ENCODE measurements at regions not wholly inside any gene's neighbourhood (a gene's known extent, or its start where the extent isn't known, plus 50 kb on each side); places are given as distances from the start of the nearest gene placed in this dataset.

DNA sequence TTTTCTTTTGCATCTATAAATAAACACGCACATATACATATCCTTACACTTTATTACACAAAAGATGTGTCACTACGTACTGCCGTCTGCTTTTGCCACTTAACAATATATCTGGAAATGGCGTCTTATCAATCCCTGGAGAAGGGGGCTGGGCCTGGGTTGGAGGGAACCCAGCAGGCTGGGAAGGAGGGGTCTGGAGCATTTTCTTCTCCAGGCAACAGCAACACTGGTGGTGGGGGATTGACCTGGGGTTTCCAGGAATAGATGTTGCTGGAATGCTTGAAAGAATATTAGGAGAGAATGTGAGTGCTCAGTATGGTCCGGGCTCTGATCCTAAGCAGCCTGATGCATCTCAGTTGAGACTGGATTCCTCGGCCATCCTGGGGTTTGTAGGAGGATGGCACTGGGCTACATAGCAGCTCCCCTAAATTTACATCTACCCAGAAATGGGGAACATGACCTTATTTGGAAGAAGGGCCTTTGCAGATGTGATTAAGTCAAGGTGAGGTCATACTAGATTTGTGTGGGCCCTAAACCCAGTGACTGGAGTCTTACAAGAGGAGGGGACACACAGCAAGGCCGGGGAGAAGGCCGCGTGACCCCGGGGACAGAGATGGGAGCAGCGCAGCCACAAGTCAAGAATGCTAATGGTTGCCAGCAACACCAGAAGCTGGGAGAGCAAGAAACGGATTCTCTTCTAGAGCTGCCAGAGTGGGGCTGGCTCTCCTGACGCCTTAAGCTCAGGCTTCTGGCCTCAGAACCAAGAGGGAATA lies 98.6 kb downstream of the SIK1 start:
- Histone ChIP-seq H3K4me3 (ENCODE audit: low read length) (no peak overlapping the region), H3K27me3 (ENCODE audit: control insufficient read depth, insufficient read depth, low read length) (peaks cover 5% of the 10 kb centered on the region), H3K9ac (ENCODE audit: low read length) (no peak overlapping the region), H3K9me3 (ENCODE audit: control insufficient read depth, low read length) (no peaks in the 10 kb centered on the region), H3K4me1 (ENCODE audit: control insufficient read depth, insufficient read depth, low read length) (peaks cover 9% of the 10 kb centered on the region), H3K36me3 (ENCODE audit: control insufficient read depth, insufficient read depth, low read length) (no peaks in the 10 kb centered on the region)

DNA sequence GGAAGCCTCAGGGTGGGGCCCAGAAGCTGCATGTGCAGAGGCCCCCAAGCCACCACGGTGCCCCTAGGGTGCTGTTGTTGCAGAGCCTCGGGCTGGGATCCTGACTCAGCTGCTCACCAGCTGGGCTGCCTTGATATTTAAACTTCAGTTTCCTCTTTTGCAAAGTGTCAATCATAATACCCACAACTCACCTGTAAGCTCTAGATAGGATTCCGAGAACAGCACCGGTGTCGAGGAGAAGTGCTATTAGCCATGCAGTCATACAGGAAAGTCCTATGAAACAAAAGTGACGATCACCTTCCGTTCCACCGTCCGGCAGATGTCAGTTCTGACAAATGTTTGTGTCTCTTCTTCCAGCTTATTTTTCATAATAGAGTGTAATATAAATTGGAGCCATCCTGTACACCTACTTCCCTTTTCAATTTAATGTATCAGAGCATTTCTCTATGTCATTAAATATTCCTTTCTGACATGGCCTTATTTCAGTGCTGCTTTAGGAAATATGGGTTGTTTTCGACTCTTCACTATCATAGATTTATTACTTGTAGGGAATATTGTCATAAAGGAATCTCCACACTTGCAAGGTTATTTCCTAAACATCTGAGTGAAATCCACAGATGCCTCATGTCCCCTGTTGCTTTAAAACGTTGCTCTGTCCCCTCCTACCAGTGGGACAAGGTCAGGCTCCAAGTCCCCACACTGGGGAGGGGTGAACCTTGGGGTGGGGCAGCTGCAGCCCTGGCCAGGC lies 100.8 kb downstream of the SIK1 start:
- H3K9ac ChIP-seq (ENCODE audit: low read length), result no peak overlapping the region
- H3K4me1 ChIP-seq (ENCODE audit: control insufficient read depth, insufficient read depth, low read length), result no peaks in the 10 kb centered on the region
- no peak overlapping the region for H3K4me3 ChIP-seq (ENCODE audit: low read length)
- H3K27me3 ChIP-seq (ENCODE audit: control insufficient read depth, insufficient read depth, low read length), result no peaks in the 10 kb centered on the region
- no peaks in the 10 kb centered on the region for H3K36me3 ChIP-seq (ENCODE audit: control insufficient read depth, insufficient read depth, low read length)
- no peaks in the 10 kb centered on the region for H3K9me3 ChIP-seq (ENCODE audit: control insufficient read depth, low read length)

DNA sequence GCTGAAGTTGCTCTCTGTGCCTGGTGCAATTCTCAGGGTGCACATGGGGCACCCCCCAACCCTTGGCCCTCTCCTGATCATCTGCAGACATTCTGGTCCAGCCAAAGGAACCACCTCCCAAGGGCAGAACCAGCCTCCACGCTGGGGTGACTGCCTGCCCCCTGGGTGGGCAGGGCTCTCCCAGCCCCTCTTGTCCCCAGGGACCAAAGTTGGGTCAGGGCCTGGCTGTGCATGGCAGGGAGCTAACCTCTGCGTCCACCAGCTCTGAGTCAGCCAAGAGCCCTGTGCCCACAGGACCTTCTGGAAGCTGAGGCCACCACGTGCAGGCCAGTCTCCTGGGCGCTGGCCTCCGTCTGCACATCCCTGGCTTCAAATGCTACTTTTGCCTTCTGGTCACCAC lies 101.9 kb downstream of the SIK1 start:
- H3K4me3 ChIP-seq (ENCODE audit: low read length), result no peak overlapping the region
- H3K4me1 ChIP-seq (ENCODE audit: control insufficient read depth, insufficient read depth, low read length), result no peaks in the 10 kb centered on the region
- H3K36me3 ChIP-seq (ENCODE audit: control insufficient read depth, insufficient read depth, low read length), result no peaks in the 10 kb centered on the region
- H3K27me3 ChIP-seq (ENCODE audit: control insufficient read depth, insufficient read depth, low read length), result no peaks in the 10 kb centered on the region
- no peaks in the 10 kb centered on the region for H3K9me3 ChIP-seq (ENCODE audit: control insufficient read depth, low read length)
- no peak overlapping the region for H3K9ac ChIP-seq (ENCODE audit: low read length)

DNA sequence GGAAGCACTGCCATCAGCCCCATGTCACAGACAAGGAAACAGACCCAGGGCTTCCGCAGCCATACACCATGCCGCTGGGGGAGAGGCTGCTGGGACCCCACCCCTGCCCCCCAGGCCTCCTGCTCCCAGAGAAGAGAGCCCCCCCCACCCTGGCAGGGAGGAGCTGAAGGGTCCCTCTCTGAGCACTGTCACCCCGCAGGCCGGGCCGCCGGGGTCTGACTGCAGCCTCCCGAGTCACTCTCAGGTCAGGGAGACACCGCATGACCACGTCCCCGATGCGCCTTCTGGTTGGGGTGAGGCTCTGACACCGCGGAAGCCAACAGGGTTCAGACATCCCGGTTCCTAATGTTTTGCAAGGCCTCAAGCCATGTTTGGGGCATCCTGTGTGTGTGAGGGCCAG lies 102.3 kb downstream of the SIK1 start:
- H3K4me1 ChIP-seq (ENCODE audit: control insufficient read depth, insufficient read depth, low read length), result no peaks in the 10 kb centered on the region
- H3K36me3 ChIP-seq (ENCODE audit: control insufficient read depth, insufficient read depth, low read length), result no peaks in the 10 kb centered on the region
- H3K9ac ChIP-seq (ENCODE audit: low read length), result no peak overlapping the region
- no peak overlapping the region for H3K4me3 ChIP-seq (ENCODE audit: low read length)
- no peaks in the 10 kb centered on the region for H3K9me3 ChIP-seq (ENCODE audit: control insufficient read depth, low read length)
- H3K27me3 ChIP-seq (ENCODE audit: control insufficient read depth, insufficient read depth, low read length), result no peaks in the 10 kb centered on the region

DNA sequence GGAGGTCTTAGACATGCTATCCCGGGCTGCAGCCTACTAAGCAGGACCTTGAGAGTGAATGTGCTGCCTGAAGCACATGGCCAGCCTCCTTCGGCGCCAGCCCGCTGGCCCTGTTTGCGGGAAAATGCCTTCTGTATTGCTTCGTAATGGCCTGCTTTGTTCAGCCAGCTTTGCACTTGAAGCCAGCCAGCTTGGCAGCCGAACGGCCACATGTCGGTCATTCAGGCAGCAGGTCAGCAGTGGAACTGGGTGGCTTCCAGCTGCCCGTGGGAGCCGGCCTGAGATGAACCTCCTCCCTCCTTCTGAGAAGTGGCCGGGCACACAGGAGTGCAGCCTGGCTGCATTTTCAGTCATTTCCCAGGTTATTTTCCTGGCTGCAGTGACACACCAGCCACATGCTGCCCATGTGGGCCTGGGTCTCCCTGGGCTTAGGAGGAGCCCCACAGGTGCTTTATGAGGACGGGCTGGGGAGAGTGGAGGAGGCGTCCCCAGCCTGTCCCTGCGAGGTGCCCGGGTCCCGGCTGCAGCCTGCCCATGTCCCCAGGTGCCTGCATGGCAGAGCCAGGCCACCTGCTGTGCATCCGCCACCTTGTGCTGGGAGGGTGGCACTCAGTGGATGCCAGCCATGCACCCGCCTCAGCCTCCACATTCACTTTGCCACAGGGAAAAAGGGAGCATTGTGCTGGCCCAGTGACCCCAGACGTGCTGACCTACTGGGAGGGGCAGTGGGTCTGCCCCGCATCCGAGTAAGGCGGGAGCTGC lies 103.5 kb downstream of the SIK1 start:
- Histone ChIP-seq H3K9ac (ENCODE audit: low read length) (no peak overlapping the region), H3K9me3 (ENCODE audit: control insufficient read depth, low read length) (no peaks in the 10 kb centered on the region), H3K4me3 (ENCODE audit: low read length) (no peak overlapping the region)

DNA sequence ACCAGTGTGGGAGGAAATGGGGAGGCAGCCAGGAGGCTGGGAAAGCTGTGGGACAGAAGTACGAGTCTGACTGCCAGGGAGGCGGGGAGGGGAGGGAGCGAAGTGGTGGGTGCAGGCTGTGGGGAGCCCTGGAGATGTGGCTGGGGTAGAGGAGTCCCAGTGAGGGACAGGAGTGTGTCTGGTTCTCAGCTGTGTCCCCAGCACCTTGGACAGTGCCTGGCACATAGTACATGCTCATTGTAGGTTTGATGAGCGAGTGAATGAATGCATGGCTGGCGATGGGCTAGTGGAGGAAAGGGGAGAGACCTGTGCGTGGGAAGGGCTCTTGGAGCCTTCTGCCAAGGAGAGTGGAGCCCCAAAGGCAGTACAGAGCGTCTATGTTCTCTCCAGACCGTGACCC lies 104.1 kb downstream of the SIK1 start:
- Histone ChIP-seq H3K27me3 (ENCODE audit: control insufficient read depth, insufficient read depth, low read length) (no peaks in the 10 kb centered on the region), H3K36me3 (ENCODE audit: control insufficient read depth, insufficient read depth, low read length) (no peaks in the 10 kb centered on the region), H3K4me1 (ENCODE audit: control insufficient read depth, insufficient read depth, low read length) (no peaks in the 10 kb centered on the region), H3K9ac (ENCODE audit: low read length) (no peak overlapping the region), H3K9me3 (ENCODE audit: control insufficient read depth, low read length) (no peaks in the 10 kb centered on the region), H3K4me3 (ENCODE audit: low read length) (no peak overlapping the region)

More for the DNA sequence above, 103.5 kb downstream of the SIK1 start:
- Histone ChIP-seq H3K36me3 (ENCODE audit: control insufficient read depth, insufficient read depth, low read length) (no peaks in the 10 kb centered on the region), H3K4me1 (ENCODE audit: control insufficient read depth, insufficient read depth, low read length) (no peaks in the 10 kb centered on the region), H3K27me3 (ENCODE audit: control insufficient read depth, insufficient read depth, low read length) (no peaks in the 10 kb centered on the region)

DNA sequence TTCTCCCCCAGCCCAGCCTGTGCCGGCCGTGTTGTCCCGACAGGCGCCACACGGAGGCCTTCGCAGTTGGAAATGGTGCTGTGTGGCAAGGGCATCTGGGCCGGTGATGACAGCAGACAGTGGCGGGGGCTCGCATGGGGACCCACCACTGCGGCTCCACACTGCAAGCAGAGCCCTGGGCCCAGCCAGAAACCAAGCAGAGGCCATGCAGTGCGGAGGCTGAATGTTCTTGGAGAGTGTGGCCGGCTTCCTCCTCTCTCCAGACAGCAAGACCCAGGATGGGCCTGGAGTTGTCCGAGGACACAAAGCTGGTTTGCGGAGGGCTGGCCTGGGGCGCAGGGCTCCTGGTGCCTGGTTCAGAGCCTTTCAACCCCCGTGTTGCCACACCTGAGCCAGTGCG lies 104.6 kb downstream of the SIK1 start:
- no peak overlapping the region for H3K4me3 ChIP-seq (ENCODE audit: low read length)
- H3K4me1 ChIP-seq (ENCODE audit: control insufficient read depth, insufficient read depth, low read length), result no peaks in the 10 kb centered on the region
- no peaks in the 10 kb centered on the region for H3K9me3 ChIP-seq (ENCODE audit: control insufficient read depth, low read length)
- H3K36me3 ChIP-seq (ENCODE audit: control insufficient read depth, insufficient read depth, low read length), result no peaks in the 10 kb centered on the region
- H3K9ac ChIP-seq (ENCODE audit: low read length), result no peak overlapping the region
- H3K27me3 ChIP-seq (ENCODE audit: control insufficient read depth, insufficient read depth, low read length), result no peaks in the 10 kb centered on the region

DNA sequence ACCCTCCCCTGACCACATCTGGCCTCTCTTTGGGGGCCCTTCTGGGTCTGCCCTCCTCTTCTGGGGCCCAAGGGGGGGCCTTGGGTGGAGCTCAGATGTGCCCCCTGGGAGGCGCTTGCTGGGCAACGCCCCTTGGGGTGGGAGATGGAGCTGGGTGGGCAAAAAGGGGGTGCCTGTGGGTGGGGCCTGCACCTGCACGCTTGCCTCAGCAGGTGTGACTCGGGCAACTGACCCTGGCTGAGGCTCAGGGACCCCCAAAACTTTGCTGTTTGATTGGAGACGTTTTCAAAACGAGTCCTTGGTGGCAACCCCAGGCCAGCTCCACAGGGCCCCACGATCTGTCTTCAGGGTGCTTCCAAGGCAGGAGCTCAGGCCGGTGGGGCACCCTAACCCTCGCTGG lies 105.3 kb downstream of the SIK1 start:
- no peaks in the 10 kb centered on the region for H3K36me3 ChIP-seq (ENCODE audit: control insufficient read depth, insufficient read depth, low read length)
- no peaks in the 10 kb centered on the region for H3K27me3 ChIP-seq (ENCODE audit: control insufficient read depth, insufficient read depth, low read length)
- H3K9ac ChIP-seq (ENCODE audit: low read length), result no peak overlapping the region
- H3K9me3 ChIP-seq (ENCODE audit: control insufficient read depth, low read length), result no peaks in the 10 kb centered on the region
- H3K4me1 ChIP-seq (ENCODE audit: control insufficient read depth, insufficient read depth, low read length), result no peaks in the 10 kb centered on the region
- no peak overlapping the region for H3K4me3 ChIP-seq (ENCODE audit: low read length)

DNA sequence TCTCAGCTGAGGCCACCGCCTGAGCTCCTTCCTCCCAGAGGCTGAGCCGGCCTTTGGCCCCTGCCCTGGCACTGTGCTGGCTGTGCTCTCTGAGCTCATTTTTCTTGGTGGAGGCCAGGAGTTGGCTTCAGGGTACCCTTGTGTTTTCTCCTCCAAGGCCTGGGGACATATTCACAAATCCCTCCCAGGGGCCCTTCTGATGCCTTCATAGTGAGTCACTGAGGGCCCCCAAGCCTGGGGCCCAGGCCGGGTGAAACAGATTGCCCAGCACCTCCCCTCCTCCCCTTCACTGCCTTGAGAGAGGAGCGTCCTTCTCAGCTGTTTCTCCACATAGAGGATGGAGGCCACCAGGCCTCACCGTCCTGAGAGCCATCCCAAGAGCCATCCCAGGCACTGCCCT lies 105.8 kb downstream of the SIK1 start:
- H3K27me3 ChIP-seq (ENCODE audit: control insufficient read depth, insufficient read depth, low read length), result no peaks in the 10 kb centered on the region
- H3K4me3 ChIP-seq (ENCODE audit: low read length), result no peak overlapping the region
- no peak overlapping the region for H3K9ac ChIP-seq (ENCODE audit: low read length)
- H3K4me1 ChIP-seq (ENCODE audit: control insufficient read depth, insufficient read depth, low read length), result no peaks in the 10 kb centered on the region
- H3K9me3 ChIP-seq (ENCODE audit: control insufficient read depth, low read length), result no peaks in the 10 kb centered on the region
- no peaks in the 10 kb centered on the region for H3K36me3 ChIP-seq (ENCODE audit: control insufficient read depth, insufficient read depth, low read length)

DNA sequence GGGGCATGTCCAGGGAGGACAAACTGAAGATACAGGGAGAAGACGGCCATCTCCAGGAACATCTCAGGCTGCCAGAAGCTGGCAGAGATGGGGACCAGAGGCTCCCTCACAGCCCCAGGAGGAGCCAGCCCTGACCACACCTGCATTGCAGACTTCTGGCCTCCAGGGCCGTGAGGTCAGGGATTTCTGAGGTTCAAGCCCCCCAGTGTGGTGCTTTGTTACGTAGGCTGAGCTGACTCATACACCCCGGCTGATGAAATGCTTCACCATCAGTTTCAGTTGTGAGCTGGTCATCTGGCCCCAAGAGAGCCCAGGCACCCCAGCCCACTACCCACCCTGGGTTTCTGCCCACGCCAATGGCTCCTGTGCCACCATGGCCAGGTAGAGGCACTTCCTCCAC lies 106.4 kb downstream of the SIK1 start:
- Histone ChIP-seq H3K9ac (ENCODE audit: low read length) (no peak overlapping the region), H3K9me3 (ENCODE audit: control insufficient read depth, low read length) (no peaks in the 10 kb centered on the region), H3K4me1 (ENCODE audit: control insufficient read depth, insufficient read depth, low read length) (no peaks in the 10 kb centered on the region), H3K27me3 (ENCODE audit: control insufficient read depth, insufficient read depth, low read length) (no peaks in the 10 kb centered on the region), H3K4me3 (ENCODE audit: low read length) (no peak overlapping the region), H3K36me3 (ENCODE audit: control insufficient read depth, insufficient read depth, low read length) (no peaks in the 10 kb centered on the region)

DNA sequence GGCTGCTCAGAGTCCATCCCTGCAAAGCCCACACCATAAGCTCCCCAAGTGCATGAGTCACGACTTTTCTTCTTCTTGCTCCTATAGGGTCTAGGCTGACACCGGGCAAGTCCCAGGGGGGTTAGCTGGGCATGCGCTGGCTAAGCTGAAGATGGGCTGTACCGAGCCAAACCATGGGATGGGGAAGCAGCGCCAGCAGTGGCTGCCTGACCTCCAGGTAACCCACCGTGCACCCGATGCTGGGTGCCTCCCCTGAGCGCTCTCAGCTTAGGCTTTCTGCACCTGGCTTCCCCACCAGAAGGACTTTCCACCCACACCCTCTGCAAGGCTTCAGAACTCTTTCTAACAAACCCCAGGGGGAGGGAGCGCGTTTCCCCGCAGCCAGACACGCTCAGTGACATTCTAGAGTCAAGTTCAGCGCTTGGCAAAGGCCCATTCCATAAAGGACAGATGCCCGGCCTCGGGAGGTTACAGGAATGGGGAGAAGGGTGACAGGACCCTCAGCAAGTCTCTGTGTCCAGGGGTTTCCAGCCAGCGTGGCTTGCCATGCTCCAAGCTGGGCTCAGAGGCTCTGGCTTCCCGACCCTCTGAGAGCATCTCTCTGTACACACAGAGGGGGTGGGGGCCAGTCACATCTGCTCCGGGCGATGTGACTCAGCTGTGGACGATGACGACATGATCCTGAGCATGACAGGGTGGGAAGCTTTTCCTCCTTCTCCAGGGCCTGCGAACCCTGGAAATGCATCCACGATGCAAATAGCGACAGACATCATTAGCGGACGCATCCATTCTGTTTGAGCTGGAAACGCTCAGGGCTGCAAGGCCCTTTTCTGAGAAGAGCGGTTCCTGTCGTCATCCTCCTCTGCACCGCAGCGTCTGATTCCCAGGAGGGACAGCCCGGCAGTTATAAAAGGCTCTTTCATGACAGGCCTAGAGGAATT lies 107.8 kb downstream of the SIK1 start:
- Histone ChIP-seq H3K36me3 (ENCODE audit: control insufficient read depth, insufficient read depth, low read length) (no peaks in the 10 kb centered on the region), H3K4me1 (ENCODE audit: control insufficient read depth, insufficient read depth, low read length) (no peaks in the 10 kb centered on the region), H3K9ac (ENCODE audit: low read length) (no peak overlapping the region), H3K4me3 (ENCODE audit: low read length) (no peak overlapping the region), H3K9me3 (ENCODE audit: control insufficient read depth, low read length) (no peaks in the 10 kb centered on the region), H3K27me3 (ENCODE audit: control insufficient read depth, insufficient read depth, low read length) (no peaks in the 10 kb centered on the region)

Data from mucosa of stomach (tissue), 1 donor.